GM12892 (cell line): ENCODE measurements at regions not wholly inside any gene's neighbourhood (a gene's known extent, or its start where the extent isn't known, plus 50 kb on each side); places are given as distances from the start of the nearest gene placed in this dataset.

Experiments
- POLR2A ChIP-seq: IDR thresholded peaks from 2 replicates; pipeline ENCODE4 v1.6.1; 2011; ENCODE audit warnings: low read depth, low read length, control low read depth
- POLR2AphosphoS5 ChIP-seq: IDR thresholded peaks from 2 replicates; pipeline ENCODE4 v1.6.1; 2011; ENCODE audit warnings: low read depth, low read length, control low read depth

DNA sequence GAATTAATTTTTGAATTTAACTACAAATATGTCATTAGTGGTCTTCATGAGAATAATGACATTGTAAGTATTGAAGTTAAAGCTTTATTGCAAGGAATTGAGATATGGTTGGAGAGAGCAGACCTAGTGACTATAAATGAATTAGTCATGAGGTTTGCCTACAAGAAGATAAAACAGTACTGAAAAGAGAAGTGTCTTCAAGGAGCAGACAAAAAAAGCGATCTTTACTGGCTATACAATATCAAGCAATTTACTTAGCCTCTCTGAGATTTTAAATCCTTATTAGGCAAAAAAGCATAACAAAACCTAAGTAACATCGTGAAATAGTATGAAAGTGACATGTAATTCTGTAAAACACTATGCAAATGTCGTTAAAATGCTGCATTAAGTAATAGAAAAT lies 435.1 kb upstream of the PCDH20 start:
- TF ChIP-seq POLR2A (no peak), POLR2AphosphoS5 (no peak)
